GM21515 (cell line): ENCODE measurements at regions not wholly inside any gene's neighbourhood (a gene's known extent, or its start where the extent isn't known, plus 50 kb on each side); places are given as distances from the start of the nearest gene placed in this dataset.
"Not testable (repeated sequence)": the region's sequence is repeated elsewhere in the genome, so short reads cannot be mapped to it uniquely, and the experiment has no call there.

Source experiments
- ATAC-seq: cut with Tn5 transposase; IDR thresholded peaks from one replicate; pipeline ENCODE4 v1.9.1; 2021; ENCODE audit not compliant: unreplicated experiment

- ATAC-seq, result no peak
These were observed 307.6 kb downstream of the ALDH8A1 start for GRCh38 chr6:134642279-134642678.

- ATAC-seq, result peak; percentile 74
These were observed 308.9 kb downstream of the ALDH8A1 start for GRCh38 chr6:134640975-134641429.

GRCh38 chr6:134640229-134640628 lies 309.7 kb downstream of the ALDH8A1 start:
- no peak for ATAC-seq

- no peak for ATAC-seq
These were observed 312.0 kb downstream of the ALDH8A1 start for GRCh38 chr6:134637847-134638437.

- no peak for ATAC-seq
These were observed 312.6 kb downstream of the ALDH8A1 start for GRCh38 chr6:134637282-134637681.

- ATAC-seq, result no peak
These were observed 313.6 kb downstream of the ALDH8A1 start for GRCh38 chr6:134636186-134636799.

- no peak for ATAC-seq
These were observed 314.9 kb downstream of the ALDH8A1 start for GRCh38 chr6:134634966-134635365.

- ATAC-seq, result no peak
These were observed 315.4 kb downstream of the ALDH8A1 start for GRCh38 chr6:134634466-134634865.

- ATAC-seq, result not testable (repeated sequence)
These were observed 315.3 kb upstream of the SGK1 start for GRCh38 chr6:134632982-134633940.

- no peak for ATAC-seq
These were observed 314.1 kb upstream of the SGK1 start for GRCh38 chr6:134632024-134632423.

- no peak for ATAC-seq
These were observed 313.5 kb upstream of the SGK1 start for GRCh38 chr6:134631398-134631924.

GRCh38 chr6:134630508-134631121 lies 312.7 kb upstream of the SGK1 start:
- ATAC-seq, result no peak

GRCh38 chr6:134628154-134628553 lies 310.2 kb upstream of the SGK1 start:
- no peak for ATAC-seq

GRCh38 chr6:134627707-134628106 lies 309.8 kb upstream of the SGK1 start:
- no peak for ATAC-seq

GRCh38 chr6:134626589-134626988 lies 308.7 kb upstream of the SGK1 start:
- no peak for ATAC-seq

- ATAC-seq, result no peak
These were observed 308.2 kb upstream of the SGK1 start for GRCh38 chr6:134626086-134626485.

GRCh38 chr6:134624781-134625180 lies 306.9 kb upstream of the SGK1 start:
- ATAC-seq, result no peak

GRCh38 chr6:134623401-134623800 lies 305.5 kb upstream of the SGK1 start:
- no peak for ATAC-seq

GRCh38 chr6:134622382-134623173 lies 304.7 kb upstream of the SGK1 start:
- ATAC-seq, result no peak

GRCh38 chr6:134621858-134622257 lies 303.9 kb upstream of the SGK1 start:
- ATAC-seq, result no peak
